HG02763 (cell line): ENCODE measurements at regions not wholly inside any gene's neighbourhood (a gene's known extent, or its start where the extent isn't known, plus 50 kb on each side); places are given as distances from the start of the nearest gene placed in this dataset.
"Not testable (repeated sequence)": the region's sequence is repeated elsewhere in the genome, so short reads cannot be mapped to it uniquely, and the experiment has no call there.

Source experiments
- ATAC-seq: cut with Tn5 transposase; IDR thresholded peaks from one replicate; pipeline ENCODE4 v1.9.1; 2021; ENCODE audit warnings: mild to moderate bottlenecking, moderate library complexity; ENCODE audit not compliant: unreplicated experiment

GRCh38 chr6:132060591-132060990 is 109.4 kb upstream of the CCN2 start:
- no peak for ATAC-seq

GRCh38 chr6:132058975-132059374 is 107.8 kb upstream of the CCN2 start:
- no peak for ATAC-seq

GRCh38 chr6:132054525-132054924 is 103.4 kb upstream of the CCN2 start:
- ATAC-seq = no peak

GRCh38 chr6:132053511-132053910 is 102.3 kb upstream of the CCN2 start:
- ATAC-seq = no peak

- no peak for ATAC-seq
Observed at GRCh38 chr6:132052096-132052495, 100.9 kb upstream of the CCN2 start.

- ATAC-seq = no peak
Observed at GRCh38 chr6:132045877-132046276, 94.7 kb upstream of the CCN2 start.

- ATAC-seq = no peak
Observed at GRCh38 chr6:132043148-132043547, 92.0 kb upstream of the CCN2 start.

GRCh38 chr6:132041706-132042105 is 90.5 kb upstream of the CCN2 start:
- no peak for ATAC-seq

GRCh38 chr6:132028029-132028428 is 76.9 kb upstream of the CCN2 start:
- ATAC-seq = no peak

- ATAC-seq = no peak
Observed at GRCh38 chr6:132025468-132025867, 74.3 kb upstream of the CCN2 start.

- no peak for ATAC-seq
Observed at GRCh38 chr6:132023490-132023889, 72.3 kb upstream of the CCN2 start.

- ATAC-seq = no peak
Observed at GRCh38 chr6:132021552-132022375, 70.6 kb upstream of the CCN2 start.

GRCh38 chr6:132020918-132021317 is 69.7 kb upstream of the CCN2 start:
- ATAC-seq = not testable (repeated sequence)

GRCh38 chr6:132020138-132020581 is 69.0 kb upstream of the CCN2 start:
- no peak for ATAC-seq

- no peak for ATAC-seq
Observed at GRCh38 chr6:132019586-132019985, 68.4 kb upstream of the CCN2 start.

- ATAC-seq = no peak
Observed at GRCh38 chr6:132017942-132018341, 66.8 kb upstream of the CCN2 start.

GRCh38 chr6:132016396-132016795 is 65.2 kb upstream of the CCN2 start:
- no peak for ATAC-seq

- no peak for ATAC-seq
Observed at GRCh38 chr6:132011582-132011981, 60.4 kb upstream of the CCN2 start.

GRCh38 chr6:132009175-132009574 is 58.0 kb upstream of the CCN2 start:
- no peak for ATAC-seq

GRCh38 chr6:132007474-132008190 is 56.5 kb upstream of the CCN2 start:
- no peak for ATAC-seq

GRCh38 chr6:132005178-132005577 is 54.0 kb upstream of the CCN2 start:
- no peak for ATAC-seq

- no peak for ATAC-seq
Observed at GRCh38 chr6:132004668-132005067, 53.5 kb upstream of the CCN2 start.
